ENCODE measurements at regions not wholly inside any gene's neighbourhood (a gene's known extent, or its start where the extent isn't known, plus 50 kb on each side); places are given as distances from the start of the nearest gene placed in this dataset.

DNA sequence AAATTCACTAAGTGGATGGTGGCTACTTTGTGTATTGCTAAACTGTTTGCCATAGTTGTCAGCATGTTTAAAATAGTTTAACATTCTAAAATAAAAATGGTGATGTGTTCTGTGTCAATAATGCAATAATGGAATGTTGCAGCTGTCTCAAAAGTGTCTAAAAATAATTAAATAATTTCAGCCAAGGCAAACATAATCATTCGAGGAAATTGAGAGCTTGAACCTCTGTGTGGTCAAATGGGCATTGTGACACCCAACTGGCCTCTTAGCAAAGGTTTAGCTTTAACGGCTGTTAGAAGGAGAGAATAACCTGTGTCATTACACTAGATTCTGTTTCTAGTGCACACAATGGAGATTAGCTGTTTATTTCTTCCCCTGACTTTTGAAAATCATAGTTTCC lies 278.5 kb downstream of the TMEM167A start:
- no peak overlapping the region for H3K27ac ChIP-seq (ENCODE audit: low read depth, low read length, poor library complexity, severe bottlenecking)
- H4K20me1 ChIP-seq (ENCODE audit: insufficient read depth, low read length) = no peaks in the 10 kb centered on the region
- intact Hi-C loops (cut with micrococcal nuclease; ENCODE audit: unreplicated experiment) = no loop called here
- no peak for TF ChIP-seq EZH2phosphoT487 (IDR thresholded peaks at IDR 0.05; ENCODE audit: borderline replicate concordance, low read depth, low read length)
- H2AFZ ChIP-seq (ENCODE audit: low read length) = no peak overlapping the region
- H3K79me2 ChIP-seq (ENCODE audit: insufficient read depth, low read depth, low read length) = no peaks in the 10 kb centered on the region
- no peak for DNase-seq (ENCODE audit: low spot score)
- H3K4me3 ChIP-seq (ENCODE audit: low read depth, low read length, poor library complexity, severe bottlenecking) = no peak overlapping the region
- H3K4me1 ChIP-seq (ENCODE audit: insufficient read depth, low read length, poor library complexity, severe bottlenecking) = no peaks in the 10 kb centered on the region
- H3K4me2 ChIP-seq (ENCODE audit: low read length) = no peak overlapping the region
- CTCF ChIA-PET (ENCODE audit: unreplicated experiment) = no interaction called here
- H3K9me3 ChIP-seq (ENCODE audit: low read length) = no peaks in the 10 kb centered on the region
- POLR2A ChIA-PET = no interaction called here
- no TSS peak for BruUV-seq (replicated peaks)
- H3K9me2 ChIP-seq (ENCODE audit: insufficient read depth, low read length) = no peaks in the 10 kb centered on the region
- H3K36me3 ChIP-seq (ENCODE audit: insufficient read depth, low read length) = no peaks in the 10 kb centered on the region

DNA sequence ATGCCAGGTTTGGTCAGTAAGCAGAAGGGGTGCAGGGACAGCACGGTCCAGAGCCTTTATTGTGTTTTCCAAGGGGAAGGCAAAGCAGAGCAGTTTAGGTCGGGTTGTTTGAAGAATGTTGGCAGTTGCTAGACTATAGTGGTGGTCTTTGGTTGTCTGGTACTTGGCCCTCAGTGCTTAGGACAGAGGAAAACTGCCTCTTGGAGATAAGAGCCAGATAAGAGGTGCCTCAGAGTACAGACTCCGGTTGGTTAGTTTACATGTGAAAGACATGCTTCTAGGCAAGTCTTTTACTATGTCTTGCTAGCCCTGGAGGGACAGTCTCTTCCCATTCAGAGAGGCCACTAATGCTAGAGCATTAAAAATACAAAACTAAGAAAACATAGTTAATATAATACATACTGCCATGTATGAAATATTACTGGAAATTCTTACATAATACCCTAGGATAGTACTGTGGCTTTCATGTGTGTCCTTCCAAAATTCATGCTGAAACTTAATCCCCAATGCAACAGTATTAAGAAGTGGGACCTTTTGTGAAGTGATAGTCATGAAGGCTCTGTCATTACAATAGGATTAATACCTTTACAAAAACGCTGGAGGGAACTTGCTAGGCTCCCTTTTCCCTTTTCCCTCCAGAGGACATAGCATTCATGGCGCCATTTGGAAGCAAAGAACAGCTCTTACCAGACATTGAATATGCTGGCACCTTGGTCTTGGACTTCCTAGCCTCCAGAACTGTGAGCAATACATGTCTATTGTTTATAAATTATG lies 280.4 kb downstream of the TMEM167A start:
- Histone ChIP-seq H3K9me2 (ENCODE audit: insufficient read depth, low read length) (no peaks in the 10 kb centered on the region), H3K4me1 (ENCODE audit: insufficient read depth, low read length, poor library complexity, severe bottlenecking) (no peaks in the 10 kb centered on the region), H3K4me3 (ENCODE audit: low read depth, low read length, poor library complexity, severe bottlenecking) (no peak overlapping the region), H2AFZ (ENCODE audit: low read length) (no peak overlapping the region), H3K9me3 (ENCODE audit: low read length) (no peaks in the 10 kb centered on the region), H3K79me2 (ENCODE audit: insufficient read depth, low read depth, low read length) (no peaks in the 10 kb centered on the region), H3K4me2 (ENCODE audit: low read length) (no peak overlapping the region), H3K36me3 (ENCODE audit: insufficient read depth, low read length) (no peaks in the 10 kb centered on the region), H4K20me1 (ENCODE audit: insufficient read depth, low read length) (no peaks in the 10 kb centered on the region), H3K27ac (ENCODE audit: low read depth, low read length, poor library complexity, severe bottlenecking) (no peak overlapping the region)
- intact Hi-C loops (cut with micrococcal nuclease; ENCODE audit: unreplicated experiment) = no loop called here
- ChIA-PET POLR2A (no interaction called here), CTCF (ENCODE audit: unreplicated experiment) (no interaction called here)
- TF ChIP-seq CTCF (conservative IDR thresholded peaks at IDR 0.05; ENCODE audit: low read length) = no peak
- no peak for TF ChIP-seq EZH2phosphoT487 (IDR thresholded peaks at IDR 0.05; ENCODE audit: borderline replicate concordance, low read depth, low read length)
- DNase-seq (ENCODE audit: low spot score) = no peak
- no TSS peak for BruUV-seq (replicated peaks)

GRCh38 chr5:82794876-82795275 lies 282.3 kb downstream of the TMEM167A start:
- Histone ChIP-seq H3K36me3 (ENCODE audit: insufficient read depth, low read length) (no peaks in the 10 kb centered on the region), H3K4me3 (ENCODE audit: low read depth, low read length, poor library complexity, severe bottlenecking) (no peak overlapping the region), H4K20me1 (ENCODE audit: insufficient read depth, low read length) (no peaks in the 10 kb centered on the region), H3K27ac (ENCODE audit: low read depth, low read length, poor library complexity, severe bottlenecking) (no peak overlapping the region), H3K4me2 (ENCODE audit: low read length) (no peak overlapping the region), H3K9me3 (ENCODE audit: low read length) (no peaks in the 10 kb centered on the region), H3K79me2 (ENCODE audit: insufficient read depth, low read depth, low read length) (no peaks in the 10 kb centered on the region), H3K9me2 (ENCODE audit: insufficient read depth, low read length) (no peaks in the 10 kb centered on the region), H2AFZ (ENCODE audit: low read length) (no peak overlapping the region), H3K4me1 (ENCODE audit: insufficient read depth, low read length, poor library complexity, severe bottlenecking) (no peaks in the 10 kb centered on the region)
- intact Hi-C loops (cut with micrococcal nuclease; ENCODE audit: unreplicated experiment) = loop anchor here (5.0 kb wide), 1 partner anchor 443 kb away; no protein-coding TSS in a partner anchor
- POLR2A ChIA-PET = no interaction called here
- DNase-seq (ENCODE audit: low spot score) = no peak
- no peak for TF ChIP-seq CTCF (conservative IDR thresholded peaks at IDR 0.05; ENCODE audit: low read length)
- TF ChIP-seq EZH2phosphoT487 (IDR thresholded peaks at IDR 0.05; ENCODE audit: borderline replicate concordance, low read depth, low read length) = no peak
- CTCF ChIA-PET (ENCODE audit: unreplicated experiment) = no interaction called here
- BruUV-seq (replicated peaks) = no TSS peak
